ENCODE measurements at regions not wholly inside any gene's neighbourhood (a gene's known extent, or its start where the extent isn't known, plus 50 kb on each side); places are given as distances from the start of the nearest gene placed in this dataset.

GRCh38 chr4:111954550-111954949 lies 190.7 kb upstream of the FAM241A start:
- H3K4me1 ChIP-seq = no peaks in the 10 kb centered on the region
- WGBS, 2 donors (ENCODE audit: low coverage in 1 of 2) = 50 to 92% methylated on average over 1 of the region's 1 CpG

DNA sequence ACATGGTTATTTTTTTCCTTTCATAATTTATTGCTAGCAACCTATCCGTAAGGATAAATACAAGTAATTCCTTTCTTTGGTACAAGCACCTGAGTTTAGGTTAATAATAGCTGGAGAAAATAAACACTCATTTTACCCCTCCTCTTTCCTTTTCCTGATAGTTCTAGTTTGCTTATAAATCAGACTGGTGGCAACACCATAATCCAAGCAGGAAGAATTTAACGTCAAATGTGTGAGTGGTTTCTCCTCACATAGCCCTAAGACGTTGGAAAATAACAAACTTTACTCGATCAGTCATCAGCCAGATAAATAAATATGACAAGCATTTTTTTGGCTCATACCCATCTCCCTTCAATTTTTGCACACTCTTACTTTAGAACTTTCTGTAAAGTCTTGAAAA lies 190.3 kb upstream of the FAM241A start:
- Histone ChIP-seq H3K36me3 (no peaks in the 10 kb centered on the region), H3K27me3 (no peaks in the 10 kb centered on the region), H3K9me3 (peaks cover 0 to 9% (median 0%) of the 10 kb centered on the region in 3 donors), H3K4me3 (no peak overlapping the region), H3K27ac (no peak overlapping the region), H3K4me1 (no peaks in the 10 kb centered on the region)
- no peak for ATAC-seq
- TF ChIP-seq CTCF (IDR thresholded peaks at IDR 0.05) = no peak
- no peak for TF ChIP-seq EP300 (IDR thresholded peaks at IDR 0.05)
- no peak for TF ChIP-seq POLR2AphosphoS5 (IDR thresholded peaks at IDR 0.05)
- TF ChIP-seq POLR2A (IDR thresholded peaks at IDR 0.05) = no peak
- 36 to 71% methylated on average over 1 to 4 of the region's 4 CpGs for WGBS, 2 donors (ENCODE audit: low coverage in 1 of 2)

More at GRCh38 chr4:111954550-111954949, 190.7 kb upstream of the FAM241A start:
- TF ChIP-seq POLR2A (IDR thresholded peaks at IDR 0.05) (no peak), EP300 (IDR thresholded peaks at IDR 0.05) (no peak), POLR2AphosphoS5 (IDR thresholded peaks at IDR 0.05) (no peak), CTCF (IDR thresholded peaks at IDR 0.05) (no peak)
- Histone ChIP-seq H3K4me3 (no peak overlapping the region), H3K27ac (no peak overlapping the region), H3K27me3 (no peaks in the 10 kb centered on the region), H3K9me3 (peaks cover 0 to 10% (median 0%) of the 10 kb centered on the region in 3 donors), H3K36me3 (no peaks in the 10 kb centered on the region)
- ATAC-seq = no peak

- Histone ChIP-seq H3K4me1 (no peaks in the 10 kb centered on the region), H3K27ac (no peak overlapping the region), H3K36me3 (no peaks in the 10 kb centered on the region), H3K4me3 (no peak overlapping the region), H3K27me3 (no peaks in the 10 kb centered on the region), H3K9me3 (peaks cover 0 to 3% (median 0%) of the 10 kb centered on the region in 3 donors)
- TF ChIP-seq POLR2A (IDR thresholded peaks at IDR 0.05) (no peak), EP300 (IDR thresholded peaks at IDR 0.05) (no peak), CTCF (IDR thresholded peaks at IDR 0.05) (no peak), POLR2AphosphoS5 (IDR thresholded peaks at IDR 0.05) (no peak)
- 68 to 79% methylated on average over 3 of the region's 3 CpGs for WGBS, 2 donors (ENCODE audit: low coverage in 1 of 2)
- ATAC-seq = no peak
These were observed 188.1 kb upstream of the FAM241A start for GRCh38 chr4:111957116-111957515.

- 56 to 78% methylated on average over 1 of the region's 1 CpG for WGBS, 2 donors (ENCODE audit: low coverage in 1 of 2)
- ATAC-seq = no peak
- H3K9me3 ChIP-seq = peaks cover 0 to 3% (median 0%) of the 10 kb centered on the region in 3 donors
- H3K36me3 ChIP-seq = no peaks in the 10 kb centered on the region
- H3K27ac ChIP-seq = no peak overlapping the region
- TF ChIP-seq EP300 (IDR thresholded peaks at IDR 0.05) (no peak), POLR2A (IDR thresholded peaks at IDR 0.05) (no peak), POLR2AphosphoS5 (IDR thresholded peaks at IDR 0.05) (no peak), CTCF (IDR thresholded peaks at IDR 0.05) (no peak)
- no peaks in the 10 kb centered on the region for H3K27me3 ChIP-seq
- no peaks in the 10 kb centered on the region for H3K4me1 ChIP-seq
- no peak overlapping the region for H3K4me3 ChIP-seq
These were observed 187.3 kb upstream of the FAM241A start for GRCh38 chr4:111957997-111958396.

GRCh38 chr4:111959222-111959621 lies 186.0 kb upstream of the FAM241A start:
- no peaks in the 10 kb centered on the region for H3K36me3 ChIP-seq
- ATAC-seq = no peak
- peaks cover 0 to 3% (median 0%) of the 10 kb centered on the region in 3 donors for H3K9me3 ChIP-seq
- no peak overlapping the region for H3K27ac ChIP-seq
- WGBS, 2 donors (ENCODE audit: low coverage in 1 of 2) = 50 to 90% methylated on average over 1 to 2 of the region's 2 CpGs
- H3K4me1 ChIP-seq = no peaks in the 10 kb centered on the region
- no peak overlapping the region for H3K4me3 ChIP-seq
- no peak for TF ChIP-seq EP300 (IDR thresholded peaks at IDR 0.05)
- no peak for TF ChIP-seq POLR2A (IDR thresholded peaks at IDR 0.05)
- no peaks in the 10 kb centered on the region for H3K27me3 ChIP-seq
